Omental fat pad (tissue), 3 donors: ENCODE measurements at regions not wholly inside any gene's neighbourhood (a gene's known extent, or its start where the extent isn't known, plus 50 kb on each side); places are given as distances from the start of the nearest gene placed in this dataset.
"Not testable (repeated sequence)": the region's sequence is repeated elsewhere in the genome, so short reads cannot be mapped to it uniquely, and the experiment has no call there.

Experiments used
- ATAC-seq: fragments of 150-250 bp; one replicate; pipeline ENCODE4 v1.9.1; 2016; ENCODE audit warnings: mild to moderate bottlenecking, moderate library complexity; ENCODE audit not compliant: low FRiP score
- DNase-seq: peaks from one replicate; pipeline ENCODE4 v3.0.0-alpha.2; 2019; ENCODE audit warnings: low spot score
- CTCF ChIP-seq, 3 donors: fragments of 450-650 bp; IDR thresholded peaks; one replicate each; pipeline ENCODE4 v1.5.1; 2016 to 2017; ENCODE audit warnings: antibody characterized with exemption in 3 of 3, mild to moderate bottlenecking in 3 of 3, moderate library complexity in 2 of 3

- no peak for DNase-seq
- no peak for TF ChIP-seq CTCF (IDR thresholded peaks at IDR 0.05)
- ATAC-seq, result no peak
These were observed 674.1 kb upstream of the NXPH2 start for GRCh38 chr2:139454251-139454650.

- no peak for TF ChIP-seq CTCF (IDR thresholded peaks at IDR 0.05)
- ATAC-seq (no peak), DNase-seq (no peak)
These were observed 658.9 kb upstream of the NXPH2 start for GRCh38 chr2:139439100-139439499.

DNA sequence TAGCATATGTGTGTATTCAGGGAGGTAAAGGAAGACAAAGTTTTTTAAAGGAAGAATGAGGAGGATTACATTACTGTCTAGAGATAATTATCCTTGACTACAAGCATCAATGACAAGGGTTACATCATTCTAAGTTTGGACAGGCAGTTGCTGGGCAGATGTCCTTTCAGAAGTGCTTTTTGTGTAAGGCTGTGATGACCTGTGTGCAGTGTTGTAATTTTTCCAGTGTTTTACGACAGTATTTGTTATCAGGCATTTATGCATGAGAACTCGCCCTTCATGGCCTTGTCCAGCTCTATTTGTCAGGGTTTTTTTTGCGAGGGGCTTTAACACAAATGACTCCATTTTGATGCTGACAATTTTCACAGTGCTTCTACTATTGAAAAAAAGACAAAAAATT lies 658.3 kb upstream of the NXPH2 start:
- TF ChIP-seq CTCF (IDR thresholded peaks at IDR 0.05), result no peak
- DNase-seq (no peak), ATAC-seq (no peak)

- no peak for DNase-seq
- no peak for ATAC-seq
- no peak for TF ChIP-seq CTCF (IDR thresholded peaks at IDR 0.05)
These were observed 647.0 kb upstream of the NXPH2 start for GRCh38 chr2:139427164-139427563.

- DNase-seq (no peak), ATAC-seq (no peak)
- no peak for TF ChIP-seq CTCF (IDR thresholded peaks at IDR 0.05)
These were observed 643.9 kb upstream of the NXPH2 start for GRCh38 chr2:139424101-139424500.

DNA sequence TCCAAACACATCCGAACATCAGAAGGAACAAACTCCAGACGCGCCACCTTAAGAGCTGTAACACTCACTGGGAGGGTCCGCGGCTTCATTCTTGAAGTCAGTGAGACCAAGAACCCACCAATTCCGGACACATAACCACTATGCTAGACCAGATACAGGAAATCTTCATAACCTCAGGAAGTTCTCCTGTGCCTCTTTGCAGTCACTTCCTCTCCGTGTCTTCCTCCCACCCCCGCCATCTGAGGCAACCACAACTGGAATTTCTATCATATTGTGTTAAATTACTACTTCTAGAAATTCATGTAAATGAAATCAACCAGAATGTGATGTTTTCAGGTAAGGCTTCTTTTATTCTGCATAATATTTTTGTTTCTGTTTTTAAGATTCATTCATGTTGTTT lies 631.0 kb upstream of the NXPH2 start:
- ATAC-seq, result no peak
- no peak for DNase-seq
- TF ChIP-seq CTCF (IDR thresholded peaks at IDR 0.05), result no peak

DNA sequence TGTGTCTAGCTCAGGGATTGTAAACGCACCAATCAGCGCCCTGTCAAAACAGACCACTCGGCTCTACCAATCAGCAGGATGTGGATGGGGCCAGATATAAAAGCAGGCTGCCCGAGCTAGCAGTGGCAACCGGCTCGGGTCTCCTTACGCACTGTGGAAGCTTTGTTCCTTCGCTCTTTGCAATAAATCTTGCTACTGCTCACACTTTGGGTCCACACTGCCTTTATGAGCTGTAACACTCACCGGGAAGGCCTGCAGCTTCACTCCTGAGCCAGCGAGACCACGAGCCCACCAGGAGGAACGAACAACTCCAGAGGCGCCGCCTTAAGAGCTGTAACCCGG lies 630.6 kb upstream of the NXPH2 start:
- not testable (repeated sequence) for ATAC-seq, DNase-seq

- not testable (repeated sequence) for ATAC-seq, DNase-seq
These were observed 630.1 kb upstream of the NXPH2 start for GRCh38 chr2:139410147-139410832.
